ENCODE measurements at regions not wholly inside any gene's neighbourhood (a gene's known extent, or its start where the extent isn't known, plus 50 kb on each side); places are given as distances from the start of the nearest gene placed in this dataset.

DNA sequence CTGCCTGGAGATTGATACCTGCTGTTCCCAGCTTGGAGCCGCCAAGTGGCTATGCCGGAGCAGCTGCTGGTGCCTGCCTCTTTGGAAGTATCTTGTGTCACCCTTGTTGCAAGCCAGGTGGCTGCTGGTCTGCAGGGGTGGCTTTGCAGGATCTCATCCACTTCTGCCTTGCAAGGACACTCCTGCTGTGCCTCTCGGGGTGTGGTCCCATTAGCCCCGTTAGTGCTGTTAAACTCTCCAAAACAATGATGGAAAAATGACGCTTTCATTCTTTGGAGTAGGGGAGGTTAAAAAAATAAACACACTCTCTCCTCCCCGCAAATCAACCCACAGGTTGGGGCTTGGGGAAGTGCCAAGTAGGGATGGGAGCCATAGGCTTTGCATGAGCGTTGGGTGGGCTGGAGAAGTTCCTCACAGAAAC, 352.8 kb downstream of the RNF144A start:
- TF ChIP-seq CTCF (conservative IDR thresholded peaks at IDR 0.05; ENCODE audit: low read length) (no peak), EZH2phosphoT487 (IDR thresholded peaks at IDR 0.05; ENCODE audit: borderline replicate concordance) (no peak)

Data from Loucy (cell line).